ENCODE measurements at regions not wholly inside any gene's neighbourhood (a gene's known extent, or its start where the extent isn't known, plus 50 kb on each side); places are given as distances from the start of the nearest gene placed in this dataset.

DNA sequence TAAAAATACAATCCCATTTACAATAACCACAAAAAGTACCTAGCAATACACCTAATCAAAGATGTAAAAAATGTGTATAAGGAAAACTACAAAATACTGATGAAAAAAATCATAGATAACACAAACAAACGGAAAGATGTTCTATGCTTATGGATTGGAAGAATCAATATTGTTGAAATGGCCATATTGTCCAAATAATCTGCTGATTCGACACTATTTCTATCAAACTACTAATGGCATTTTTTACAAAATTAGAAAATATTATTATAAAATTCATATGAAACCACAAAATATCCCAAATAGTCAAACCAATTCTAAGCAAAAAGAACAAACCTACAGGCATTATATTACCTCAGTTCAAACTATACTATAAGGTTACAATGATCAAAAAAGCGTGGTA, 978.3 kb upstream of the MAP3K7 start:
- no peaks in the 10 kb centered on the region for H3K4me1 Mint-ChIP-seq (ENCODE audit: low read depth)
- H3K36me3 Mint-ChIP-seq (ENCODE audit: low read depth): no peaks in the 10 kb centered on the region
- H3K4me3 Mint-ChIP-seq: no peak overlapping the region
- DNase-seq: no peak
- CTCF ChIA-PET: no interaction called here
- H3K9me3 Mint-ChIP-seq: peaks cover 6% of the 10 kb centered on the region
- H3K27me3 Mint-ChIP-seq (ENCODE audit: low read depth): no peaks in the 10 kb centered on the region
- intact Hi-C loops (cut with micrococcal nuclease): no loop called here
- H3K27ac Mint-ChIP-seq: no peak overlapping the region

DNA sequence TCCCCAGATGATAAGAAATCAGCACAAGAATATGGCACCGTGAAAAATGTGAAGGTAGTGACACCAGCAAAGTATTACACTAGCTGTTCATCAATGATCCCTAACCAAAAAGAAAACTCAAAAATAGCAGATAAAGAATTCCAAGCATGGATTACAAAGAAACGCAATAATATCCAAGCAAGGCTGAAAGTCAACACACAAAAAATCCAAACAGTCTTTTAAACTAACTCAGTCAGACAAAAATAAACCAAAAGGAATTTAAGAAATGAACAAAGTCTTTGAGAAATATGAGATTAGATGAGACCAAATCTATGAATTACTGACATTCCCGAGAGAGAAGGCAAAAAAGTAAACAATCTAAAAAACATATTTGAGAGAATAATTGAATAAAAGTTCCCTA, 976.1 kb upstream of the MAP3K7 start:
- peaks cover 18% of the 10 kb centered on the region for H3K9me3 Mint-ChIP-seq
- no peaks in the 10 kb centered on the region for H3K4me1 Mint-ChIP-seq (ENCODE audit: low read depth)
- no peaks in the 10 kb centered on the region for H3K36me3 Mint-ChIP-seq (ENCODE audit: low read depth)
- intact Hi-C loops (cut with micrococcal nuclease): no loop called here
- H3K27me3 Mint-ChIP-seq (ENCODE audit: low read depth): no peaks in the 10 kb centered on the region
- no peak overlapping the region for H3K27ac Mint-ChIP-seq
- H3K4me3 Mint-ChIP-seq: no peak overlapping the region
- no peak for DNase-seq
- CTCF ChIA-PET: no interaction called here

DNA sequence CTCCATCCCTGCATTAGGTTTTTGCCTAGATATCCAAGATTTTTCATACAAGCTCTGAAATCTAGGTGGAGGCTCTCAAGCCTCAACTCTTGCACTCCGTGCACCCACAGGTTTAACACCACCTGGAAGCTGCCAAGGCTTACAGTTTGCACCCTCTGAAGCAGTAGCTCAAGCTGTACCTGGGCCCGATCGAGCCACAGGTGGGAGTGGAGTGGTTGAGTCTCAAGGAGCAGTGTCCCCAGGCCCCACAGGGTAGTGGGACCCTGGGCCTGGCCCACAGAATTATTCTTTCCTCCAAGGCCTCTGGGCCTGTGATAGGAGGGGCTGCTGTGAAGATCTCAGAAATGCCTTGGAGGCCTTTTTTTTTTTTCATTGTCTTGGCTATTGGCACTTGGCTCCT, 973.5 kb upstream of the MAP3K7 start:
- DNase-seq: no peak
- Mint-ChIP-seq H3K36me3 (ENCODE audit: low read depth) (no peaks in the 10 kb centered on the region), H3K27me3 (ENCODE audit: low read depth) (no peaks in the 10 kb centered on the region), H3K9me3 (peaks cover 19% of the 10 kb centered on the region), H3K27ac (no peak overlapping the region), H3K4me3 (no peak overlapping the region), H3K4me1 (ENCODE audit: low read depth) (no peaks in the 10 kb centered on the region)
- intact Hi-C loops (cut with micrococcal nuclease): no loop called here
- CTCF ChIA-PET: no interaction called here

DNA sequence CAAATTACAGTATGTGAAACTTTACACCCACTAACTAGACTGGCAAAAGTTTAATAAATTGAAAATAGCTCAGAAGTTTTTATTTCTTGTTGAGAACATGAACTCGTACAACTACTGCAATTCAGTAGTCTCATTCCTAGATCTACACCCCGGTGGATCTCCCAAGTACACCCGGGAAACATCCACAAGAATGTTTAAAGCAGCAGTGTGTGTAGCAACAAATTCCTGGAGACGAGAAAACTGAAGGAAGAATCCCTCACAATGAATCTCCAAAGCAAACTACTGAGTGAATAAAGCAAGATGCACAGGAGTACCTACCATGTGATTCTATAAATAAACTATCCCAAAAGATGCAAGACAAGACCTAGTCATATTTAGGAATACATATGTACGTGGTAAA, 954.0 kb upstream of the MAP3K7 start:
- no peaks in the 10 kb centered on the region for H3K36me3 Mint-ChIP-seq (ENCODE audit: low read depth)
- no peaks in the 10 kb centered on the region for H3K27me3 Mint-ChIP-seq (ENCODE audit: low read depth)
- H3K9me3 Mint-ChIP-seq: peaks cover 5% of the 10 kb centered on the region
- H3K27ac Mint-ChIP-seq: no peak overlapping the region
- no peak overlapping the region for H3K4me3 Mint-ChIP-seq
- no peaks in the 10 kb centered on the region for H3K4me1 Mint-ChIP-seq (ENCODE audit: low read depth)
- intact Hi-C loops (cut with micrococcal nuclease): no loop called here
- CTCF ChIA-PET: no interaction called here
- no peak for DNase-seq

DNA sequence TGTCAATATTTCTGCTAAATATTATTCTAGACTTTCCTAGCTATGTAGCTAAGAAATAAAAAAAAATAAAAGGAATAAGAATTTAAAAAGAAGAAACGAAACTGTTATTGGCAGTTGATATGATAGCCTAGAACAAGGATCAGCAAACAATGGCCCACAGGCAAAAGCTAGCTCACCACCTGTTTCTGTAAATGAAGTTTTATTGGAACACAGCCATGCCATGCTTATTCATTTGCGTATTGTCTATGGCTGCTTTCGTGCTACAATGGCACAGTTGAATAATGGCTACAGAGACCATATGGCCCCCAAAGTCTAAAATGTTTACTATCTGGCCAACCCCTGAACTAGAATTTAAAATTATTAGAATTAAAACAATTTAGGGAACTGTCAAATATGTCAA, 952.6 kb upstream of the MAP3K7 start:
- Mint-ChIP-seq H3K4me3 (no peak overlapping the region), H3K4me1 (ENCODE audit: low read depth) (no peaks in the 10 kb centered on the region), H3K27me3 (ENCODE audit: low read depth) (no peaks in the 10 kb centered on the region), H3K9me3 (peaks cover 5% of the 10 kb centered on the region), H3K36me3 (ENCODE audit: low read depth) (no peaks in the 10 kb centered on the region), H3K27ac (no peak overlapping the region)
- intact Hi-C loops (cut with micrococcal nuclease): no loop called here
- CTCF ChIA-PET: no interaction called here
- DNase-seq: no peak

DNA sequence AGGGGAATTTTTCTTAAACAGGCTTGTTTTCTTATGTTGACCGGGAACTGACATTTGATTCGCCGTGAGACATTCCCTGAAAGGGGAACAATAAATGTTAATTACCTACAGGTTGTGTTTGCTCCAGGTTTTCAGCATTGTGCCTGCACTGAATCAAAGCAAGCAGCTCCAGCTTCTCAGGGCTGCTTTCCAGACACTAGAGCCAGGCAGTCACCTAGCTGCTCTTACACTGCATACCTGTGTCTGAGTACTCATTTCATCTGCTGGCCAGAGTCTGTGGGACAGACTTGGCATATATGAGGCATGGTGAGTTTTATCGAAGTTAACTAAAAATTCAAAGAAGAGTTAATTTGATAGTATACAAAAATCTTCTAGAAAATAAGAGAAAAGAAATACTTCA, 951.8 kb upstream of the MAP3K7 start:
- Mint-ChIP-seq H3K27me3 (ENCODE audit: low read depth) (no peaks in the 10 kb centered on the region), H3K4me3 (no peak overlapping the region), H3K4me1 (ENCODE audit: low read depth) (no peaks in the 10 kb centered on the region), H3K27ac (no peak overlapping the region), H3K36me3 (ENCODE audit: low read depth) (no peaks in the 10 kb centered on the region), H3K9me3 (peaks cover 5% of the 10 kb centered on the region)
- DNase-seq: no peak
- CTCF ChIA-PET: no interaction called here
- intact Hi-C loops (cut with micrococcal nuclease): no loop called here

DNA sequence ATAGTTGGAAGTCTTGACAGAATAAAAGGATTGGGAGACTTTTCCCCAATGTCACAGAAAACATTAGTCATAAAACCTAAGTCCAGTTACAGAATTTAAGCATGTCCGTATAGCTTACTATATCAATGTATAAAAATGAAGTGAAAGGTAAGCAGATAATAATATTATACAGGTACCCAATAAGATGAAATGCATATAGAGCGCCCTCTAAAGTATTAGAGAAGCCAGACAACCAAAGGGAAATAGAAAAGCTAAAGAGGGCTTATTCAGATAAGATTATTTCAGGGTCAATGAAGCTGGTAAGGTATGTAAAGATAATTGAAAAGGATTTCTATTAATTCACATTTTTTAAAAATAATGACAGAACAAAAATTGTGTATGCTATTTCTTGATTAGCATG, 947.7 kb upstream of the MAP3K7 start:
- Mint-ChIP-seq H3K27ac (no peak overlapping the region), H3K27me3 (ENCODE audit: low read depth) (no peaks in the 10 kb centered on the region), H3K4me3 (no peak overlapping the region), H3K36me3 (ENCODE audit: low read depth) (no peaks in the 10 kb centered on the region), H3K9me3 (peaks cover 6% of the 10 kb centered on the region), H3K4me1 (ENCODE audit: low read depth) (no peaks in the 10 kb centered on the region)
- CTCF ChIA-PET: interaction anchor here (1.3 kb wide), 1 partner anchor 13 kb away, joined by 3 read pairs; no protein-coding TSS in a partner anchor
- intact Hi-C loops (cut with micrococcal nuclease): no loop called here
- no peak for DNase-seq

DNA sequence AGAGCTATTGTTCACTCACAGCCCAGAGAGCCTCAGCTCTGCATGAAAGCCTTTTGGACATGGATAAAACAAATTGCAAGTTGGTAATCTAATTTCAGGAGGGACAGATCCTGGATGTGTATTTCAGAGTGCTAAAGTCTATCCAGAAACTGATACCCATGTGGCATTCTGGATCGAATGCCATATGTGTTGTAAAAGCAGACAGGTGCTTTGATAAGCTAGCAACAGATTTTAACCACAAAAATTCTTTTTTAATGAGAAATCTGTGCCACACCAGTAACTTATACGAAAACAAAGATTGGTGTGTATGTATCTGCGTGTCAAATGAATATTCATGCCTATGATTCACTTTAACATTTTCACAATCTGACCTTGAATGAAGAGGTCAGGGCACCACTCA, 936.6 kb upstream of the MAP3K7 start:
- intact Hi-C loops (cut with micrococcal nuclease): no loop called here
- CTCF ChIA-PET: interaction anchor here (1.0 kb wide), 1 partner anchor 158 kb away, joined by 3 read pairs; no protein-coding TSS in a partner anchor
- no peaks in the 10 kb centered on the region for H3K9me3 Mint-ChIP-seq
- no peaks in the 10 kb centered on the region for H3K4me1 Mint-ChIP-seq (ENCODE audit: low read depth)
- no peak for DNase-seq
- no peaks in the 10 kb centered on the region for H3K27me3 Mint-ChIP-seq (ENCODE audit: low read depth)
- H3K36me3 Mint-ChIP-seq (ENCODE audit: low read depth): no peaks in the 10 kb centered on the region
- H3K27ac Mint-ChIP-seq: no peak overlapping the region
- H3K4me3 Mint-ChIP-seq: no peak overlapping the region

DNA sequence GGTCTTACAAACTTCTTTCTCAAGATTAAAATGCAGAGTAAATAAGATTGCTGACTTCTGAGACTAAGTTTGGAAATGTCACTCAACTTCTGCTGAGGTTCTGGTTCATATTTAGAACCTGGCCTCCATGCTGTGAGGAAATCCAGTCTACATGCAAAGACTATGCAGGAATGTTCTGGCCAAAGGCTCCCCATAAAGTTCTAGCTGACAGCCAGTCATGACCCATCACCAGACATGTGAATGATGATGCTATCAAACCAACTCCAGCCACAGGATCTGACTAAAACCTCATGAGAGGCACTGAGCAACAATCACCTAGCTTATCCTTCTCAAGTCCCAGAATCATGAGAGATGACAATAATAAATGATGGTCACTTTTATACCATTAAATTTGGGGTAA, 935.1 kb upstream of the MAP3K7 start:
- intact Hi-C loops (cut with micrococcal nuclease): no loop called here
- Mint-ChIP-seq H3K4me1 (ENCODE audit: low read depth) (no peaks in the 10 kb centered on the region), H3K4me3 (no peak overlapping the region), H3K36me3 (ENCODE audit: low read depth) (no peaks in the 10 kb centered on the region), H3K27me3 (ENCODE audit: low read depth) (no peaks in the 10 kb centered on the region), H3K9me3 (no peaks in the 10 kb centered on the region), H3K27ac (no peak overlapping the region)
- CTCF ChIA-PET: no interaction called here
- no peak for DNase-seq

DNA sequence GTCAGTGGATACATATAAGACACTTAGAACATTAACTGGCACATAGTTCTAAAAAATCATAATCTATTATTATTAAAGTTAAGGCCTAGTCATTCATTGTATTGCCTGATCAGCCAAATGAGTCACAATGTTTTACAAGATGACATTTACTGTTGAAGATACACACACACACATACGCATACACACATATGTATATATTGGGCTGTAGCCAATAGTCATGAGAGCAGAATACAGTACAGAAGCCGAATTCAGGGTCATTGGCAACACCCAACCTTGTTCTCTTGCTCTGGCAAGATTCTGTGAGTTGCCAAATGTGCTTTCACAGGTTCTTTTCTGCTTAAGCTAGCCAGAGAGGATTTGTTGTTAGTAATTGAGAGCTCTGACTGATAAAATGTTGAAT, 922.8 kb upstream of the MAP3K7 start:
- Mint-ChIP-seq H3K27ac (no peak overlapping the region), H3K36me3 (ENCODE audit: low read depth) (no peaks in the 10 kb centered on the region), H3K4me1 (ENCODE audit: low read depth) (no peaks in the 10 kb centered on the region), H3K4me3 (no peak overlapping the region), H3K9me3 (peaks cover 1% of the 10 kb centered on the region), H3K27me3 (ENCODE audit: low read depth) (no peaks in the 10 kb centered on the region)
- no peak for DNase-seq
- intact Hi-C loops (cut with micrococcal nuclease): no loop called here
- CTCF ChIA-PET: interaction anchor here (1.4 kb wide), 1 partner anchor 429 kb away, joined by 4 read pairs; no protein-coding TSS in a partner anchor

DNA sequence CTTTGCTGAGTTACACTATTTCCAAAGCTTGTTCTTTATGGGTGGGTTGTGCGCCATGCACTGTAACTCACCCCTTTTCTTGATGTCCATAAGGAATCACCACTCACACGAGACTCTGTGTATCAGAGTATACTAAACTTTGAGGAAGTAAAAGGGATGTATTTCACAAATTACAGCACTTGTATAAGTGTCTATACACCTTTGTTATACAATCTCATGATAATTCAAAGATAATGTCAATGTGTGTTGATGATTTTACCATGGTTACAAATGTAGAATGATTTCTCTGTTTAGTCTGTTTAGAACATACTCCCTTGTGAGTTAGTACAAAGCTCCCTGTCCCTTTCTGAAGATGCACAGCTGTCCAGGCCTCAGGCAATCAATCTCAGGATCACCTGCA, 922.2 kb upstream of the MAP3K7 start:
- no peaks in the 10 kb centered on the region for H3K4me1 Mint-ChIP-seq (ENCODE audit: low read depth)
- DNase-seq: no peak
- H3K4me3 Mint-ChIP-seq: no peak overlapping the region
- H3K36me3 Mint-ChIP-seq (ENCODE audit: low read depth): no peaks in the 10 kb centered on the region
- no peak overlapping the region for H3K27ac Mint-ChIP-seq
- H3K27me3 Mint-ChIP-seq (ENCODE audit: low read depth): no peaks in the 10 kb centered on the region
- intact Hi-C loops (cut with micrococcal nuclease): no loop called here
- CTCF ChIA-PET: no interaction called here
- peaks cover 1% of the 10 kb centered on the region for H3K9me3 Mint-ChIP-seq

DNA sequence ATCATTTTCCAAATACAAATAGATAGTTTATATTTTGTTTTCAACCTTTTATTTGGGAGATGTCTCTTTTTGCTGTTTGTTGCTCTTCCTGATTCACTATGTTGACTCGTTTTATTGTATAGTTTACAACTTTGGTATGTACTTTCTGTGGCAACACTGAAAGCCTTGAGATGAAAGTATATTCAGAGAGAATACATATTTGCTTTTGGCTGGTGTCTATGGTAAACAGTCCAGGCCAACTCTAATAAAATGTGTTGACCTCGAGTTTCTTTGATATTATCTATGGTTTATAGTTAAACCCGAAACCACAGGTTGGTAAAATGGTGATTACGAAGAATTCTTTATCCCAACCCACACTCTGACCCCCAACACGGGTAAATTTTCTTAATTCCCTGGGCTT, 919.6 kb upstream of the MAP3K7 start:
- intact Hi-C loops (cut with micrococcal nuclease): no loop called here
- CTCF ChIA-PET: no interaction called here
- Mint-ChIP-seq H3K4me1 (ENCODE audit: low read depth) (no peaks in the 10 kb centered on the region), H3K27ac (no peak overlapping the region), H3K27me3 (ENCODE audit: low read depth) (no peaks in the 10 kb centered on the region), H3K9me3 (peaks cover 1% of the 10 kb centered on the region), H3K4me3 (no peak overlapping the region), H3K36me3 (ENCODE audit: low read depth) (no peaks in the 10 kb centered on the region)
- no peak for DNase-seq

DNA sequence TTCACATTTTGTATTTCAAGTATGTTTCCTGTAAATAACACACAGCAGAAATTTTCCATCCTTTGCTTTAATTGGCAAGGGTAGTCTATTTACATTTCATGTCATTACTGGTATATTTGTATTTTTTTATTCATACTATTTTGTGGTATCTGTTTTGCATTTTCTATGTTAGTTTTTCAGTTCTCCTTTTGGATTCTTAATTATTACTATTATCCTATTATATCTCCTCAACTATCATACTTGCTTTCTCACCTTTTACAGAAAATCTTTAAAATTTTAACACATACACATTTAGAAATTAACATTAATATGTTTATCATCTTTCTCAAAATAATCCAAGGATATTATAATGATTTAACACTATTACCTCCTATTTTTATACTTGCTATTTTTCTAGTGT, 918.3 kb upstream of the MAP3K7 start:
- Mint-ChIP-seq H3K4me1 (ENCODE audit: low read depth) (no peaks in the 10 kb centered on the region), H3K36me3 (ENCODE audit: low read depth) (no peaks in the 10 kb centered on the region), H3K27me3 (ENCODE audit: low read depth) (no peaks in the 10 kb centered on the region), H3K9me3 (peaks cover 1% of the 10 kb centered on the region), H3K4me3 (no peak overlapping the region), H3K27ac (no peak overlapping the region)
- intact Hi-C loops (cut with micrococcal nuclease): no loop called here
- CTCF ChIA-PET: no interaction called here
- no peak for DNase-seq

DNA sequence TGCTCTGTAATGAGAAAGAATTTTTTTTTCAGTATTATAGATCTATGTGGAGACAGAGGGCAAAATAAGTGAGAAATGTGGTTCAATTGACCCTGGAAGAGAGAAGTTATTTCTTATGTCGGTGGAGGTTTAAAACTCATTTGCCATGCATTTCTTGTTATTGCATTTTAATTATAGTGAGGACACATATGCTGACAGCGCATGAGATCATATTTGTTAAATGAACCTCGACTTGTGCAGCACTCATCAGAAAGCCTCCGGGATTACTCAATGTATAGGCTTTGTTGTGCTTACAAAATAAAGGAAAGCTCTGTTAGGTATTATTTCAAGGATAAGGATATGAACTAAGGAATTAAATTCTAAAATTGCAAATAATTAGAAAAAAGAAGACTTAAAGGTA, 915.1 kb upstream of the MAP3K7 start:
- DNase-seq: no peak
- no peaks in the 10 kb centered on the region for H3K36me3 Mint-ChIP-seq (ENCODE audit: low read depth)
- peaks cover 1% of the 10 kb centered on the region for H3K9me3 Mint-ChIP-seq
- intact Hi-C loops (cut with micrococcal nuclease): no loop called here
- H3K4me3 Mint-ChIP-seq: no peak overlapping the region
- H3K27me3 Mint-ChIP-seq (ENCODE audit: low read depth): no peaks in the 10 kb centered on the region
- no peak overlapping the region for H3K27ac Mint-ChIP-seq
- CTCF ChIA-PET: no interaction called here
- H3K4me1 Mint-ChIP-seq (ENCODE audit: low read depth): no peaks in the 10 kb centered on the region
